Activated CD4-positive, alpha-beta T cell treated with anti-CD3 and anti-CD28 coated beads, Interleukin-10, Interleukin-2, amounts not matched to agents 100 ng/mL and 50 ng/mL, durations not matched to agents 16 hours and 8 hours (primary cell): ENCODE measurements at regions not wholly inside any gene's neighbourhood (a gene's known extent, or its start where the extent isn't known, plus 50 kb on each side); places are given as distances from the start of the nearest gene placed in this dataset.
"Not testable (repeated sequence)": the region's sequence is repeated elsewhere in the genome, so short reads cannot be mapped to it uniquely, and the experiment has no call there.

Experiments used
- DNase-seq: peaks from one replicate; pipeline ENCODE4 v3.0.0-alpha.2; 2020

DNA sequence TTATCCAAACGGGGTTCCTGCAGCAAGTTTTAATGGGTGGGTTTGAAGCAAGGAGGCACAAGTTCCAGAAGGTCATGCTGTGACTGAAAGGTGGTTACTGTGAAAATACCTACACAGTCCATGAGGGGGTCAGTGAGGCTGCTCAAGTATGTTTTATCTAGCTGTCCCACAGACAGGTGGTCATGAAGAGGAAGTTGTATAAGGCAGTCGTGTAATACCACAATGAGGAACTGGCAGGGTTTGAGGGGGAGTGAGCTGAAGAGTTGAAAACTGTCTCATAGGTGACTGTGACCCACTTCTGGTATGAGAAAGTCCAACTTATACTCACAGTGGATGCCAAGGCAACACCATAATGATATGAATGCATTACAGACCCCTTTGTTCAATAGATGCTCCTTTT lies 856.8 kb downstream of the OTOL1 start:
- no peak for DNase-seq

DNA sequence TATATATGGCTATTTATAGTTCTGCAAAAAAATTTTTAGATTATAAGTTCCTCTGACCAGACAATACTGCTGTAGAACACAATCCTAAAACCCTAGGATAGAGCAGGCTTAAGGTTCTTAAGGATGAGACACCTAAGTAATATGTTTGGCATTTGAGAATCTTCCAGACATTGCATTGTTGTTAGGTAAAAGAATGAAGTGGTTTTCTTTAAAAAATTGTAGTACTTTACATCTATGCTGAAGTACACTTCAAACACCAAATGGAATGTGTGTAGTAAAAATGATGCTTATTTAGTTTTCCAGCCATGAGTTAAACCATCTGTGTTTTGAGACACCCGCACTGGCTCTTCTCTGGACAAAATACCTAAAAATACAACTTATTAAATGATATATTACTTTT lies 857.7 kb downstream of the OTOL1 start:
- DNase-seq: no peak

DNA sequence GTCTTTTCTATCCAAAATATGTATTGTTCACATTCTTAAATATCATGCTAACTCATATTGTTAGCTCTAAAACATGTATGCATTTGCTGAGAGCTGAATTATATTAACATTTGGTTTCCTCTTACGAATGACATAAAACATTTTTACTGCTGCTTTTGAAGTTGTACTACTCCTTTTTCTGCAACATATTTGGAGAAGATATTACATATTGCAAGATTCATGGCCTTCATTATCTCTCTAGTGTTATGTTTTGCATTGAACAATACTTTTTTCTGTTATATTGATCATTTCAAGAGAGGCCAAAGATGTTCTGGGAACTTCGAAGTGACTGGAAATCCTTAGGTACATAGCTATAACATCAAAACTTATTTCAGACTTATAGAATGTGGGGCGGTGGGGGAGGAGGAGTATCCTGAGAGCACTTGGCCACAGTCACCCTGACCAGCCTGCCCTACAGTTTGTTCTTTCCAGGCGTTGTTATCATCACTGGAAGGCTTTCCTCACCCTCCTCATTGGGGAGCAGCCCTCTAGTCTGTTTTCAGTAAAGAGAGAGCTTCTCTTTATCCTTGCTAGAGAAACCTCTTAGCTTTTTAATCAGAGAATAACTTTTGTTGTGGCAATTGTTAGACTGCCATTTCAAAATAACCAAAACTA lies 868.6 kb downstream of the OTOL1 start:
- DNase-seq: no peak

DNA sequence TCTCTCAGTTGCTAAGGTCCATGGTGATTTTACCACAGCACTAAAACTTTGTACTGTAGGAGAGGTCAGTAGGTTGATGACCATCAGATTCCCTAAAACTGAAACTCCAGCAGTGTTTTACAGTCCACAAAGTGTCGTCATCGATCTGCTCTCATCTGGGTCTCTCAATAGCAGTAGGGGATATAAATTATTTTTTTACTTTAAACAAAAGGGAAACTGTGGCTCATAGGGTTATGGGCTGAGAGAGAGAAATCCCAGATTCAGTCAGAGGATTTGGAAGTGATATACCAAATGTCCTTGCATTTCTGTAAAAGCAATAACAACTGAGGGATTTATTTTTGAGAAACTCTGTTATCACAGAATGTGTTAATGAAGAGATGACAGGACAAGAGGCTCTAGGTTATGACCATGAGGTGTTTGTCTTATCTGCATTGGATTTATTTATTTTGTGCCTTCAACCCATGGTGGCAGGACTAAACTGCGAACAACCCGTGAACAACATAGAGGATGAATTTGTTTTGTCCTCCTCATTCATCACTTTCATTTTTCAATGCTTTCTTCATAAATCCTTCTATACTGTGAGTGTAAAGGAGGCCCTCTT lies 869.7 kb downstream of the OTOL1 start:
- no peak for DNase-seq

DNA sequence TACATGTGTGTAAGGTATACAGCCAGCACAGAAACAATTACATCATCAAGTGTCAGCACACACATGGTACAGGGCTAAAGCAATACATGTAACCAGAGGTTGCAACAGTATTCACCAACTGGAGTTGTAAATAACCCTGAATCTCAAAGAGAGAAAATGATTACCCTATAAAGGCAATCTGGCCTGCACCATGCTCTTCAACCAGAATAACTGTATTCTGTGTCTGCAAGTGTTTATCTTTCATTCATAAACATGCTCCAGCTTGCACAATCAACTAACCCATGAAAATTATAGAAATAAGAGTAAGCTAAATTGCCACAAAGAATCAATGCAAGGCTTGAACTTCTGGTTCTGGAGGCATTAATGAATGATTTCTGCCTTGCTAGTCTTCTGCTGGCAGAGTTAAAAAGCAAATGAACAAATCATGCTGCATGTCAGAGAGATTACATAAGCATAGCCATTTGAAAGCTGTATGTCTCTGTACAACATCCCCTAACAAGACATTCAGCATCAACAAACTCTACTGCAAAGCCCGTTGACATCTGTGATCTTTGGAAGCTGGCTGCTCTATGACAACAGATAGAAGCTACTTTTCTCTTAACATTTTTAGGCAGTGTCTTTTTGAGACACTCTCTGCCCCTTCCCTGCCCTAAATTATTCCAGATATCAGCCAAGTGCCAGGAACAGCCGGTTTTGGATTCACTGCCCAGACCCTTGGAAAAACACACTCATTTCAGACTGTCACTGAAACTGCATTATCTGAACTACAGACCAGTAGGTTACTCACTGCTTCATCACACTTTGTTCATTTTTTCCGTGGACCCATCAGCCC lies 871.0 kb downstream of the OTOL1 start:
- DNase-seq: no peak

DNA sequence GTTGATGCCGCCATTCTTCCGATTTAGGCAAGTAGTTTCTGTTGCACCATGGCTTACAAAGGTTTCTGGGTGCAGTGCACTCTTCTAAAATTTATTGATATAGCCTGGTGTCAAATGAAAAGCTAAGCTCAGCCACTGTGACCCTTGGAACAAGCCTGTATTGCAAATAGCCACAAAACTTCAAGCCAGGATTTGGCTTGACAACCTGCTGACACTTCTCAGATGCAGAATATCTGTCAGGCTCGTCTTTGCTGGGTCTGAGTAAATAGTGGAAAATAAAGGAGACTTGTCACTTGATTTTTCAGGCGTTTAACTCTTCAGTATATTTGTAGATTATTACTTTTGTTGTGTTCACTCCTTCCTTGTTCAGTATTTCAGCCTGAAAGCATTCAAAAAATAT lies 871.8 kb downstream of the OTOL1 start:
- DNase-seq: no peak

DNA sequence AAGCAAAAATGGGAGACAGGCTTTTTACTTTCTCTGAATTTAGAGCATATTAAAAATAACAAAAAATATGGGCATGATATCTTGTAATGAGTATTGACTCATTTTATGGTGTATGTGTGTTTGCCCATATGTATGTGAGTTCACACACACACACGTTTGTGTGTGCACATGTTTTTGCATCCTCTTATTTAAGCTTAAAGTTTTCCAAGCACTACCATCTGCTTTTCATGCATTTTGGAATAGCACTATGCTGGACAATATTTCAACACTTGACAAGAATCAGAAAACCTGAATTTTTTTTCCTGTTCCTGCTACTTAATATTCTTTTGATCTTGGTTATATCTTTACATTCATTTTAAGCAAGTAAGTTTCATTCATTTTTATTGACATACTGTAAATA lies 872.7 kb downstream of the OTOL1 start:
- no peak for DNase-seq

DNA sequence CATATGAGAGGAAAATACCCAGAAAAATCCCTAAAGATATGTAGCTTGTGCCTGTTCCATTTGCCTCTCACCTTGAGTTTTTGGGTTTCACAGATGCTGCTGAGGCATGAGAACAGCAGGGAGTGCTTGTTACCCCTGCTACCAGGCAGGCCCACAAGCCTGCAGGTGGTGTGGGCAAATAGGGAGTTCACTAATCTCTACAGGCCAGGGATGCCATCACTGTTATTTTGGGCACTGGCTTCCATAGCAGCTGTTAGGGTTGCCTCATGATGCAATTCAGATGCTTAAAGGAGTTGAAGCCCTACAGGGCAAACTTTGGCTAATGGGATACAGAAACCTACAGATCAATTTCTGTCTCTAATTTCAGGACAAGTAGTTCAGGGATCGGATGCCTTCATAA lies 873.5 kb downstream of the OTOL1 start:
- DNase-seq: no peak

DNA sequence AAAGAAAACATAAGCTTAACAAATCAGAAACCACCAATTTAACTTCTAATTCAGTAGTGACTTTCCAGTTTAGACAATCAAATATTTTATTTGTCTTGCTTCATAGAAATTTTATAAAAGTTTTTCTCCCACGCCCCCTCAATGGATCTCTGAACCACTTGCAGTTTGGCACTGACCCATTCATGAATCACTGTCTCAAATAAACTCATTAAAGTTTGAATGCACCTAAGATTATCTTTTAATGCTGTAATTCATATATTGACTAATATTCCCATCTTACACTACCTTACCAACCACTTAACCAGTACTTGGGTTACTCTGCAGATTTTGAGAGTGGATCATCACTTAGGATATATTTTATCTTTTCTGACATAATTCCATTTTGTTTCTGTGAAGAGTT lies 880.2 kb downstream of the OTOL1 start:
- no peak for DNase-seq

DNA sequence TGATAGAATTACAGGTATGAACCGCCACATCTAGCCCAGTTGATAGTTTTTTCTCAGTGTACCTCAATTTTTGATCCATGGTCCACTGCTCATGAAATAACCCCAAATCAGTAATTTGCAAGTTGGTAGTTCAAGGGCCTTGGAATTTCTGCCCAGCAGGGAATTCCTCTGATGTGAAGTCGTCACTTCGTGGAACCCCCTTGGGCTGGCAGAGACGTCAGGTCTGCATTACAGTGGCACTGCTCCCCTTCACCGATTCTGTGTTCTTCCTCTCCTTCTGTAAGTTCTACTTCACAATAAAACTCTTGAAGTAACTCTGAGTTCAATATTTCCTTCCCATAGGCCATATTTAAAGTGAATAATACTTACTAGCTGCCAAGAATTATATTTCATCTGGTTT lies 881.0 kb downstream of the OTOL1 start:
- DNase-seq: no peak

DNA sequence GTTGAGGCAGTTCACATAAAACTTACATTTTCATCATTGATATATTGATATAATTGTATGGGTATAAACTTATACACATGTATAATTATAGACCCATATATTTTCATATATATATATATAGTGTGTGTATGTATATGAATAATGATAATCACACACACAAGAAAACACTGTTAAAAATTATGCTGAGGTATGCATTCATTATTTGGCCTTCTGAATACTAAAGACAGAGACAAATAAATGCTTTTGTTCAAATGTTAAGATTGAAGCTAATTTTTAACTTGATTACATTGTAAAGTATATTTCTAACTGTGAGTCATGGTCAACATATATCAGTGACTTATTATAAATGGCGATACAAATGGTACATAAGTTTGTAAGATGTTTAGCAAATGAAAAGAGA lies 888.8 kb downstream of the OTOL1 start:
- DNase-seq: no peak

DNA sequence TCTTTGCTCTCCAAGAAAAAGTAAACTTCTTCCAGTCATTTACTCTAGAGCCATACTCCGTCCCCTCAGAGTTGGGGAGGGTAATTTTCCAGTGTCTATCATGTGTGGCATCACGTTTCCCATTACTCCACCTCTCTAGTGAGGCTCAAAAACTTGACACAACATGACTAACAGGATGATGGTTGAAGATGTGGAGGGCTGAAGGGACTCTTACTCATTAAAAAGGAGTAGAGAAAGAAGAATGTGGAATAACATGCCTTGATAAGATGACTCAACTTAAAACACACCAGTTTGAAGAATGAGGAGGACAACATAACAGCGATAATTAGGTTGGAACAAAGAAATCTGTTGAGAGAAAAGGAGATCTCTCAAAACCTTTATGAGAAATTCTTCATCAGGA lies 894.3 kb downstream of the OTOL1 start:
- no peak for DNase-seq

DNA sequence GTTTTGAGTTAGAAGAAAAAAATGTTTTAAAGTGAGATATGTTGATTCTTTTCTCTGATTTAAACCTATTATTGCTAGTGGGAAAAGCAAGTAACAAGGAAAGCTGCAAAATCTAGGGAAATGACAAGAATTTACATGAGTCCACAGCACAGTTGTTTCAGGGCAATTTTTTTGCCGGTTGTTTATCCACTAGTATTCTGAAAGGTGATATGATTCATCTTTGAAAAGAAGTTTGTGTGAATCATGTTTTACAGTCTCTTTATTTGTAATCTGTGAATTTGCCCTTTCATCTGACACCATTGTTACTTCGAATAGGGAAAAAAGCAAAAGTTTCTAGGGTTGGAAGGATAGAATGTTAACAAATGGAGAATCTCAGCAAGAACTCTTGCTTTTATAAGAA lies 894.7 kb downstream of the OTOL1 start:
- no peak for DNase-seq

DNA sequence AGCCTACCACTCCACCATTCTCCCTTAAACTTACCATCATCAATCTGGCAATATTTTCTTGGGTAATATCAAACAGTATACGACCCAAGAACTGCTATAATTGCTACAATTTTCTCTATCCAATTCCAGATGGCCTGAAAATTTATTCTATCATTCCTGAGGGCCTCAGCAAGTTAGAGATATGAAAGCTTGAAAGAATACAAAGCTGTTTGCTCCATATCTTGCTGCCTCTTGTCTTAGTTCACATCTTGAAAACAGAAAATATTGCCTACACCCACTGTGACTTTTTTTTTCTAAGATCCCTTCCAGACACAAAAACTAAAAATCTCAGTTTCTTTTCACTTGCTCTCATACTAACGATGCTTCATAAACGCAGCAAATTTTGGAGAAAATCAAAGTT lies 898.9 kb downstream of the OTOL1 start:
- DNase-seq: no peak

DNA sequence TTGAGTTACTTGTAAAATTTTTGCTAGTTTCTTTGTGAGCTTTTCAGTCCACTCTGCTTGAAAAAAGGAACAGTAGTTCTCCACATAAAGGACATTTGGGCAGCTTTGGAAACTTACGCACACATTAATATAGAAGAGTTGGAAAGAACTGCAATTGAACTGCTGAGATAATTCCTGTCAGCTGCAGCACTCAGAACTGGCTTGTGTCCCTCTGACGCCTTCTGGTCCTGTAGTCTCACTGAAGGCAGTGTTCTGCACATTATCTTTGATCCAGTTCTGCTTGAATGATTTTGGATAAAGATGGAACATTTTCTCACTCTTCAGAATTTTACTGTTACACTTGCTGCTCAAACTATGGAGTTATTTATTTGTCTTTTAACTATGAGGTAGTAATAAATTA lies 901.9 kb downstream of the OTOL1 start:
- DNase-seq: no peak

DNA sequence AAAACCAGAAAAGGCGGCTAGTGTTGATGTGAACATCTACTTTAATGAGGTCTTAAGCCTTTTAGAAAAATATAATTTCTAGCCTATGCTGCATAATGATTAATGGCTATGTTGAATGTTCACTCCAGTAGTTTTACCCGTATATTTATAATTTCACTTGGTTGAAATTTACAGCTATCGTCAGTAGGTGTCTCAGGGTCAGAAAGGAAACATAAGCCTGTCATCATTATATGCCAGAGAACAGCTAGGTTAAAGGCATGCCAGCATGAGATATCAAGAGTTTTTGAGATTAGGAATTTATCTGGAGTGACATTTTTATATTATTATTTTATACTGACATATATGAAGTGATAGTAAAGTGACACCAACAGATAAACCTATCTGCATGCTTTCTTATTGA lies 904.1 kb downstream of the OTOL1 start:
- no peak for DNase-seq

DNA sequence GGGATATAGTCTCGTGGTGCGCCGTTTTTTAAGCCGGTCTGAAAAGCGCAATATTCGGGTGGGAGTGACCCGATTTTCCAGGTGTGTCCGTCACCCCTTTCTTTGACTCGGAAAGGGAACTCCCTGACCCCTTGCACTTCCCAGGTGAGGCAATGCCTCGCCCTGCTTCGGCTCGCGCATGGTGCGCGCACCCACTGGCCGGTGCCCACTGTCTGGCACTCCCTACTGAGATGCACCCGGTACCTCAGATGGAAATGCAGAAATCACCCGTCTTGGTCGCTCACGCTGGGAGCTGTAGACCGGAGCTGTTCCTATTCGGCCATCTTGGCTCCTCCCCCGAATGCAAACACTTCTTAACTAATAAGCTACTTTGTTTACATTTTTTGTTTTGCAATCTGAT lies 914.9 kb downstream of the OTOL1 start:
- not testable (repeated sequence) for DNase-seq

DNA sequence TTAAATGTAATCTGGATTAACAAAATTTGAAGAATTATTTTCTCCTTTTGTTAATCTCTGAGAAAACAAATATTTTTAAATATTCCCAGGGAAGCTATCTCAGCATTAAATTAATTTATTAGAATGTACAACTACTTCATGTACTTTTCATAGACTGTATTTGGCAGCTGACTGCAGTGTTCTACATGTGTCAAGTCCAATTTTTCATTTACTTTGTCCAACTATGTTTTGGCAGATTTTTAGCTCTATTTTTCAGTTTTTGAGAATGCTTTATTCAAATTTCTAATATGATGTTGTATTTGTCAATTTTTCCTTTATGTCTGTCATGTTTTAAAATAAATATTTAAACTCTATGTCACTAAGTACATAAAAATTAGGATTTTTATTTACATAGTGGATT lies 925.1 kb downstream of the OTOL1 start:
- DNase-seq: no peak

DNA sequence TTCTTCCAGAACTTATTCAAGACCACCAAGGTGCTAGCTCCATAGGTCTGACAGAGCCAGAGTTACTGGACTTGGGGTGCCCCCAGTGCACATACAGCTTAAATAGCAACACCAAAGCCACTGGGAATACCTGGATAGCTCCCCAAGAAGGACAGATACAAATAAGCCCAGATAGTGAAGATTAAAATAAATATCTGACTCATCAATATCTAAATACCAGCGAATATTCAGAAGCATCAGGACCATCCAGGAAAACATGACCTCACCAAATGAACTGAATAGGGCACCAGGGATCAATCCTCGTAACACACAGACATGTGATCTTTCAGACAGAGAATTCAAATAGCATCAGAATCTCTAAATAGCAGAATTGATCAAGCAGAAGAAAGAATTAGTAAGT lies 931.6 kb downstream of the OTOL1 start:
- DNase-seq: no peak

DNA sequence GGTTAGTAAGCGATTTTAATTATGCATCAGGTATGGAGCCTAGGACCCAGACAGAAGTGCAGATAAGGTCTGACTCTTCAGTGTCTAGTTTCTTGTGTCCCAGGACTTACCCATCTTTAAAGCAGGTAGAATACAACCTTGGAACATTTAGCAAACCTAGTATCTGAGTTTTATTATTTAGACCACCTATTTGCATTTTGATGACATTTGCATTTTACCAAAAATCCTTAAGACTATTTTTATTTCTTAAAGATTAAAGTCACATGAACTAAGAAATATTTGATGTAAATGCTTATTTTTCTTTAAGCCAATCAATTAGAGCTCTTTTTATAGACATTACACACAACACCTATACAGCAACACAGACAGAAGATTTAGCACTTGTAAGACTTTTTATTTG lies 939.1 kb downstream of the OTOL1 start:
- DNase-seq: no peak

DNA sequence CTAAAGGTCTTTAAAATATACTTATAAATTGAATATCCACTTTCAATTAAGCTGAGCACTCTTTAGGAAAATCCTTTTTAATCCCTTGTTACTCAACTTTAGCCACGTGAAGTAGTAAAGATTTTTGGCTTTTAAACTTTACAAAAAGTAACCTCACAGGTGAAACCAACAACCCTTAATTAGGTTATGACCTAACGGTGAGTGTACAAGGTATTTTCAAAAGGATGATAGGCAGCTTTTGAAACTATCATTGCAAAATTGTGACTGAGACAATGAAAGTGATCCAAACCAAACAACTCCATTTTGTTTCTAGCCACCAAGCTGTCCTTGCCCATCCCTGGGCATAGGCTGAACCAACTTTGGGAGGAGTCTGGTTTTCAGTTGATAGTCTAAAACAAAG lies 940.2 kb downstream of the OTOL1 start:
- DNase-seq: no peak

DNA sequence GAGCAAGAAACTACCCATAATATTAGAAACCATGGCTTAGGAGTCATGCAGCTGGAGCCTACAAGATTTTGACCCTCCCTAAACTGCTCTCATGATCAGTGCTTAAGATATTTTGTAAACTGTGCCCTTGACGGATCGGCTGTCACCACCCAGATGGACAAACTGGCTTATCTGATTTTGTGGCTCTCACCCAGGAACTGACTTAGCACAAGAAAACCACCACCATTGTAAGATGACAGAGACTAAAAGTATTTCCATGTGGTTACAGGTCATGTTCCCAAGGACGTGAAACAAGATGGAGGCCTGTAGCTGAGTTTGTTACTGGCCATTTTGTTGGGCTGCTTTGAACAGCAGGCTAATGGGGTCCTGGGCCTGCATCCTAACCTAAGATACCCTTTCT lies 940.9 kb downstream of the OTOL1 start:
- DNase-seq: no peak

DNA sequence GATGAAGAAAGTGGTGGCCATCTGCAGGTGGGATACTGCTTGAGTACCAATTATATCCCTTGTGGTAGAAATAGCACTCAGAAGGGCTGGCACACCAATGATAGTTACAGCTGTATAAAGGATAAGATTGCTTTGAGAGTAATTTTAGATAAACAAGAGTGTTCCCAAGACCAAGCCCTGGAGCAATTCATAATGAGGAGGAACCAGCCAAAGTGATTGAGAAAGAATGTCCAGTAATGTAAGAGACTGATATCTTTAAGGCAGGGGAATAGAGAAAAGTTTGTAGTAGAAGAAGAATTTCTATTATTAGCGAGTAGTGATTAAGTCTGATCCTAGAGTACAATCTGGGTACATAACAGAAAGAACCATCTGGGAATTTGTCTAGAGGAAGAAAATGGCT lies 945.1 kb downstream of the OTOL1 start:
- DNase-seq: no peak

DNA sequence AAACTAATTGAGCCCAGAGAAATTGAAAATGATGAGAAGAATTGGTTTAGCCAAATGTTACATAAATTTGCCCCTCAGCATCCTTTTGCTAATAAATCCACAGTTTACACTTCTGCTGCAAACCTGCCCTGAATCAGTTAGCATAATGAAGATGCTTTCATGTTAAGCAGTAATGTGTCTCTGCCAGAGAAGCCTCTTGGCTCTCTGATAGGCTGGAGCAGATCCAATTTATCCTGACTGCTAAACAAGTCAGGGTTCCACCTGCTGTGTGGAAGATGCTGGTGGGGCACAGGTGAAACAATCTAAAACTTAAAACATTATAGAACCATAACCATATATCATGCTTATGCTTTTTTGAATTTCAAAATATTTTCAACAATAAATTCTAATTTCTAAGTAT lies 946.8 kb downstream of the OTOL1 start:
- DNase-seq: no peak

DNA sequence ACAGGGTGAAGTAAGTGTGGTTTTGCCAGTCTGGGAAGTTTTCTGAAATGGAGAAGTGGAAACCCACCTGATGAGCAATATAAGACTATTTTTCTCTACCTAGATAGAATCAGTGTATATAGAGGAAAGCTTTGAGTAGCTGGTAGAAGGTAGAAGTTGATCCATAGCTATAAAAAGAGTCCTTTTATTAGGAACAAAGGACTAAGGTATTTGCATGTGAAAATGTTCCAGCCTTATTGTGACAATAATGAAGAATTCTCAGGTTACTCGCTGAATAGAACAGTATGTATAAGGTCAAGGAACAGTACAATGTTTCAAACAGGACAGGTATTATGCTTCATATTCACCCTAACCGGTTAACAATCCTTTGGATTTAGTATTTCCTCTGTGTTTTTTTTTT lies 972.2 kb downstream of the OTOL1 start:
- DNase-seq: no peak
